GM13976 (cell line): ENCODE measurements at regions not wholly inside any gene's neighbourhood (a gene's known extent, or its start where the extent isn't known, plus 50 kb on each side); places are given as distances from the start of the nearest gene placed in this dataset.

Source experiments
- DNase-seq: peaks from one replicate; pipeline ENCODE4 v3.0.0; 2012; ENCODE audit warnings: low spot score
- in situ Hi-C: fragments of 300-500 bp; cut with MboI; formaldehyde crosslinking; loops from one replicate; pipeline ENCODE4 v1.12.0; 2022; ENCODE audit warnings: low sequenced_read_pairs, mixed read lengths, inconsistent platforms; ENCODE audit not compliant: unreplicated experiment
- TF ChIP-seq, protein P1 (sequence below): IDR thresholded peaks from 2 replicates; pipeline ENCODE4 v1.5.1; 2012; ENCODE audit warnings: borderline replicate concordance, mild to moderate bottlenecking; ENCODE audit not compliant: insufficient read depth; ENCODE audit errors: extremely low read depth, missing control alignments, control extremely low read depth

DNA sequence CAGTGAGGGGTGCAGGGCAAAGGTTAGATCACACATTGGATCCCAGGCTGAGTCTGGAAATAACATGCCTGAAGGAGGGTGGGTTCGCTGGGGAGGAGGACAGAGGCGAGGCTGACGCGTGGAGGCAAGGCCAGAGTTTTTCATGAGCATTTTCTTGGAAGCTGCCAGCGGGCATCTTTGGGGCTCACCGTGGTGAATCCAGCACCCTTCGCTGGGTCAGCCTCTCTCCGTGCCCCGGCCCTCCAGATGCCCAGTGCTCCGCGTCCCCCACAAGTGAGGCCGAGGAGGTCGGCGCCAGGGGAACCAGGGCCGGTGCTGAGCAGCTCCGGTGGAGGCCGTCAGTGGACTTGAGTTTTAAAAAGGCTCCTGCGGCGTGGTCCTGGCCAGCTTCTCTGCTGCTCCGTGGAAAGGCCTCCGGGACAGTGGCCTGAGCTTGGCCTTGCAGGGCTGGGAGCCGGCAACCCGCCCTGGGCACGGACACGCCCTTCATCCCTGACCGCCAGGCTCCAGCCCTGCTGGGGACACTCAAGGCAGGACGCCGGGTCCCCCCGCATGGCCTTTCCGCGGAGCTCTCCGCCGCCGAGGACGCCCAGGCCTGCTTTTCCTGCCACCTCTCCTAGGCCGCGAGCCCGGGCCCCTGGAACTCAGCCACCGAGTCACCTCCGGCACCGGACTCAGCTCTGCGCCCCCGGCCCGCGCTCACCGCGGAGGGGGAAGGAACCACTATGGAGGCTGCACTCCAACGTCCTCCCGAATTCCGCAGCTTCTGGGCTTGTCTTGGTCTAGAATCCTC lies 114.3 kb downstream of the THBS2 start:
- in situ Hi-C loops, result no loop called here
- TF ChIP-seq, protein P1, sequence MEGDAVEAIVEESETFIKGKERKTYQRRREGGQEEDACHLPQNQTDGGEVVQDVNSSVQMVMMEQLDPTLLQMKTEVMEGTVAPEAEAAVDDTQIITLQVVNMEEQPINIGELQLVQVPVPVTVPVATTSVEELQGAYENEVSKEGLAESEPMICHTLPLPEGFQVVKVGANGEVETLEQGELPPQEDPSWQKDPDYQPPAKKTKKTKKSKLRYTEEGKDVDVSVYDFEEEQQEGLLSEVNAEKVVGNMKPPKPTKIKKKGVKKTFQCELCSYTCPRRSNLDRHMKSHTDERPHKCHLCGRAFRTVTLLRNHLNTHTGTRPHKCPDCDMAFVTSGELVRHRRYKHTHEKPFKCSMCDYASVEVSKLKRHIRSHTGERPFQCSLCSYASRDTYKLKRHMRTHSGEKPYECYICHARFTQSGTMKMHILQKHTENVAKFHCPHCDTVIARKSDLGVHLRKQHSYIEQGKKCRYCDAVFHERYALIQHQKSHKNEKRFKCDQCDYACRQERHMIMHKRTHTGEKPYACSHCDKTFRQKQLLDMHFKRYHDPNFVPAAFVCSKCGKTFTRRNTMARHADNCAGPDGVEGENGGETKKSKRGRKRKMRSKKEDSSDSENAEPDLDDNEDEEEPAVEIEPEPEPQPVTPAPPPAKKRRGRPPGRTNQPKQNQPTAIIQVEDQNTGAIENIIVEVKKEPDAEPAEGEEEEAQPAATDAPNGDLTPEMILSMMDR, result no peak
- DNase-seq, result no peak

DNA sequence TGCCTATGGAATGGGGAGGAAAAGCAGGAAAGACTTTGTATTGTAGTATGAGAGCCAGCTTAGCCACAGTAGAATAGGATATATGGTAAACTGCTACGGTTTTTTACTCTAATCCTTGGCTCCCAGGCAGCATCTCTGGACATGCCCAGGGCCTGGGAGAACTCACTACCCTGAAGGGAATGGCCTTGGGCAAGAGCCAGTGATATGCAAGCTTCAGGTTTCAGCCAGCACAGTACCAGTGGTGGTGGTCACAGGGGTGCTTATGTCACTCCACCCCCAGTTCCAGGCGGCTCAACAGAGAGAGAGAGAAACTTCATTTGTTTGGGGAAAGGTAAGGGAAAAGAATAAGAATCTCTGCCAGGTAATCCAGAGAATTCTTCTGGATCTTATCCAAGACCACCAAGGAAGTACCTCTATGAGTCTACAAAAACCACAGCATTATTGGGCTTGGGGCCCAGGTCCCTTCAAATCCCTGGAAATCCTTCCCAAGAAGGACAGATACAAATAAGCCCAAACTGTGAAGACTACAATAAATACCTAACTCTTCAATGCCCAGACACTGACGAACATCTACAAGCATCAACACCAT lies 121.2 kb downstream of the THBS2 start:
- TF ChIP-seq, protein P1, result no peak
- in situ Hi-C loops, result no loop called here
- no peak for DNase-seq

DNA sequence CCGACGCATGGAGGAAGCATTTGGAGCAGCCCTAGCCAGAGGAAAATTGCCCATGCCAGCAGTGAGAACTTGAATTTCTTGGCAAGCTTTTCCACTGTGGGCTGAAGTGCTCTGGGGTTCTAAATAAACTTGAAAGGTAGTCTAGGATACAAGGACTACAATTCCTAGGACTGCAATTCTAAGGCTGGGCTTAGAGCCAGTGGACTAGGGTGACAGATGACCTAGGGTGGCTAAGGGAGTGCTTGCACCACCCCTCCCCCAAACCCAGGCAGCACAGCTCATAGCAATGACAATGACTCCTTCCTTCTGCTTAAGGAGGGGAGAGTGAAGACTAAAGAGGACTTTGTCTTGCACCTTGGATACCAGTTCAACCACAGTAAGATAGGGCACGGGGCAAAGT lies 122.3 kb downstream of the THBS2 start:
- TF ChIP-seq, protein P1, result no peak
- DNase-seq, result no peak
- in situ Hi-C loops, result no loop called here

DNA sequence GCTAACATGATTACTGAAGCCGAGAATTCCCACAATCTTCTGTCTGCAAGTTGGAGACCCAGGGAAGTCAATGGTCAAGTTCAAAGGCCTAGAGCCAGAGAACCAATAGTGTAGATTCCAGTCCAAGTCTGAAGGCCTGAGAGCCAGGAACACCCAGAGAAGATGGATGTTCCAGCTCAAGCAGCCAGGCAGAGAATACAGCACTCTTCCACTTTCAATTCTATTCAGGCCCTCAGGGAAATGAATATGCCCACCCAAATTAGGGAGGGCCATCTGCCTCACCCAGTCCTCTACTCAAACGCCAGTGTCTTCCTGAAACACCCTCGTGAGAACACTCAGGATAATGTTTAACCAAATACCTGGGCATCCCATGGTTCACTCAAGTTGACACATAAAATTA lies 123.5 kb downstream of the THBS2 start:
- TF ChIP-seq, protein P1, result no peak
- no peak for DNase-seq
- in situ Hi-C loops, result no loop called here

DNA sequence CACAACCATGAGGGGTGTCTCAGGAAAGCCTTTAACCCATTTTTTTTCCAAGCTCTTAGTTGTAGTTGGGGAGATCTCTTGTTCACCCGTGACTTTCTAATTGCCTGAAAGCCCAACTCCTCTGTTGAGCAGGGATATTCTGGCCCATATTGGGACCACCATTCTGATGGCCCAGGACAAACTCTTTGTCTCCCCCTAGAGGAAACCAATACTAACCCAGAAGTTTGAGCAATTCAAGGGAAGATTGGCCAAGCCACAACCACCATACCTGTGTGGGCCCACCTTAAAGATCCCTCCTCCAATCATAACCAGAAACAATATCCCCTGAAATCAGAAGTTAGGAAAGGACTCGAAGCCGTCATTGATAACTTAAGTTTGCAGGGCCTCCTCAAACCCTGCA lies 132.6 kb downstream of the THBS2 start:
- in situ Hi-C loops, result no loop called here
- DNase-seq, result no peak

DNA sequence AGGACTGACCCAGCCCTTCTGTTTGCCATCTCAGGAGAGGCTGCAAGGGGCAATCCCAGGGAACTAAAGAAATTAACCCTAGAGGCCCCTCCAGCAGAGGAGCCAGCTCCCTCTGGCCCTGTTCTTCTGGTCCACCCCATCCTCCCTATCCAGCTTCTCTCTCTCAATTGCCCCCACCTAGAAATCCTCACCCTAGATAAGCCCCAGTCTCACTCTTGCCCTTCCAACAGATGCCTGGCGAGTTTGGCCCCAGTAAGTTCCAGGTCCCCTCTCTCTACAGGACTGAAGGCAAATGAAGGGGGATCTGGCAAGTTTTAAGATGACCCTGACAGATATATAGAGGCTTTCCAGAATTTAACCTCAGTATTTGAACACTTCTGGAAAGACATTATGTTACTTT lies 134.0 kb downstream of the THBS2 start:
- DNase-seq, result no peak
- in situ Hi-C loops, result no loop called here
- TF ChIP-seq, protein P1, result no peak

More for the DNA sequence above, 132.6 kb downstream of the THBS2 start:
- TF ChIP-seq, protein P1, result no peak
